WTC11 (cell line): ENCODE measurements at regions not wholly inside any gene's neighbourhood (a gene's known extent, or its start where the extent isn't known, plus 50 kb on each side); places are given as distances from the start of the nearest gene placed in this dataset.

Experiments used
- ATAC-seq: fragments of 200-7000 bp; cut with Tn5 transposase; 2 replicates; pipeline ENCODE4 v1.10.0; 2021; ENCODE audit warnings: mild to moderate bottlenecking, moderate library complexity
- CTCF ChIA-PET: fragments of 300-600 bp; sonication (Branson Sonifier 250); formaldehyde crosslinking; loops from one replicate; lab custom pipeline; 2021; ENCODE audit warnings: antibody characterized with exemption; lab: Charles Lee
- POLR2A ChIA-PET: fragments of 350-600 bp; sonication (Branson Sonifier 250); formaldehyde crosslinking; loops from one replicate; lab custom pipeline; 2021; ENCODE audit warnings: antibody characterized with exemption; lab: Charles Lee
- DNase-seq: peaks from one replicate; pipeline ENCODE4 v3.0.0; 2021; ENCODE audit warnings: low spot score
- H3K27ac Mint-ChIP-seq: 2 replicates; pipeline ENCODE4 v1.8.0; 2021; ENCODE audit warnings: mixed read lengths
- H3K27me3 Mint-ChIP-seq: 2 replicates; pipeline ENCODE4 v1.8.0; 2021; ENCODE audit warnings: low read depth, mild to moderate bottlenecking, moderate library complexity, mixed read lengths
- H3K36me3 Mint-ChIP-seq: 2 replicates; pipeline ENCODE4 v1.8.0; 2021; ENCODE audit warnings: mixed read lengths
- H3K4me1 Mint-ChIP-seq: 2 replicates; pipeline ENCODE4 v1.8.0; 2022; ENCODE audit warnings: mixed read lengths
- H3K4me3 Mint-ChIP-seq: 2 replicates; pipeline ENCODE4 v1.8.0; 2021; ENCODE audit warnings: mild to moderate bottlenecking, moderate library complexity, mixed read lengths
- H3K9me3 Mint-ChIP-seq: 2 replicates; pipeline ENCODE4 v1.8.0; 2021; ENCODE audit warnings: mixed read lengths
- AFF4 ChIP-seq: sonication (generic); formaldehyde crosslinking; IDR thresholded peaks from 2 replicates; pipeline ENCODE4 v1.8.1; 2023; ENCODE audit warnings: mild to moderate bottlenecking, missing genetic modification reagents, borderline replicate concordance
- ARID4B ChIP-seq: sonication (generic); formaldehyde crosslinking; IDR thresholded peaks from 2 replicates; pipeline ENCODE4 v1.8.0; 2023; ENCODE audit warnings: missing genetic modification reagents, mild to moderate bottlenecking, borderline replicate concordance
- CDX4 ChIP-seq: fragments of 250-450 bp; sonication (Bioruptor Pico); IDR thresholded peaks from 2 replicates; pipeline ENCODE4 v1.9.0; 2021; ENCODE audit warnings: moderate library complexity, mild to moderate bottlenecking, inconsistent platforms, borderline replicate concordance
- CTCF ChIP-seq: fragments of 200-600 bp; IDR thresholded peaks from 2 replicates; pipeline ENCODE4 v1.8.0; 2022; ENCODE audit warnings: antibody characterized with exemption
- ERG ChIP-seq: fragments of 250-450 bp; sonication (Bioruptor Pico); IDR thresholded peaks from 2 replicates; pipeline ENCODE4 v1.8.0; 2021; ENCODE audit warnings: mild to moderate bottlenecking
- HMGXB4 ChIP-seq: sonication (generic); formaldehyde crosslinking; IDR thresholded peaks from 2 replicates; pipeline ENCODE4 v1.8.1; 2023; ENCODE audit warnings: mild to moderate bottlenecking, moderate library complexity, missing genetic modification reagents
- NFE2L1 ChIP-seq: sonication (generic); formaldehyde crosslinking; IDR thresholded peaks from 2 replicates; pipeline ENCODE4 v1.8.1; 2023; ENCODE audit warnings: missing genetic modification reagents
- STAT6 ChIP-seq: sonication (generic); formaldehyde crosslinking; conservative IDR thresholded peaks from 2 replicates; pipeline ENCODE4 v1.8.1; 2023; ENCODE audit warnings: mild to moderate bottlenecking, low read depth, missing genetic modification reagents, moderate library complexity
- TEAD4 ChIP-seq: sonication (generic); formaldehyde crosslinking; IDR thresholded peaks from 2 replicates; pipeline ENCODE4 v1.8.0; 2022; ENCODE audit warnings: mild to moderate bottlenecking, missing genetic modification reagents
- ZNF138 ChIP-seq: sonication (generic); formaldehyde crosslinking; conservative IDR thresholded peaks from 2 replicates; pipeline ENCODE4 v1.8.1; 2022; ENCODE audit warnings: mild to moderate bottlenecking, moderate library complexity, missing genetic modification reagents
- ZNF423 ChIP-seq: fragments of 250-450 bp; sonication (Bioruptor Pico); IDR thresholded peaks from 2 replicates; pipeline ENCODE4 v2.1.2; 2022; ENCODE audit warnings: mild to moderate bottlenecking, moderate library complexity
- ZNF512 ChIP-seq: sonication (generic); formaldehyde crosslinking; IDR thresholded peaks from 2 replicates; pipeline ENCODE4 v1.8.1; 2022; ENCODE audit warnings: missing genetic modification reagents, borderline replicate concordance

- H3K27me3 Mint-ChIP-seq, result peaks cover 6% of the 10 kb centered on the region
- peaks cover 11% of the 10 kb centered on the region for H3K4me1 Mint-ChIP-seq
- H3K27ac Mint-ChIP-seq, result peak overlapping the region; percentile 34; the same call in 1 of the 2 replicates
- peaks cover 10% of the 10 kb centered on the region for H3K9me3 Mint-ChIP-seq
- CTCF ChIA-PET, result interaction anchor here (0.5 to 3.4 kb wide), 3 partner anchors 10 to 1712 kb away, joined by 3 to 14 read pairs (median 4); no protein-coding TSS in a partner anchor
- POLR2A ChIA-PET, result no interaction called here
- peaks cover 6% of the 10 kb centered on the region; the same call in 1 of the 2 replicates for H3K36me3 Mint-ChIP-seq
- DNase-seq (no peak), ATAC-seq (peak; percentile 90)
- TF ChIP-seq CTCF (0 out of 2 replicates have a peak, but pooled peaks have one; percentile 26), TEAD4 (CRISPR knock-in tag) (no peak), ZNF512 (CRISPR knock-in tag) (no peak), ERG (CRISPR knock-in tag) (no peak)
- H3K4me3 Mint-ChIP-seq, result no peak overlapping the region
These were observed 142.3 kb upstream of the ANKH start for GRCh38 chr5:15013654-15014463.

GRCh38 chr5:15012061-15012460 lies 140.5 kb upstream of the ANKH start:
- Mint-ChIP-seq H3K4me1 (peaks cover 18% of the 10 kb centered on the region), H3K27ac (no peak overlapping the region), H3K4me3 (no peak overlapping the region), H3K27me3 (no peaks in the 10 kb centered on the region; the same call in 1 of the 2 replicates), H3K9me3 (peaks cover 3% of the 10 kb centered on the region), H3K36me3 (peaks cover under 1% of the 10 kb centered on the region; the same call in 1 of the 2 replicates)
- POLR2A ChIA-PET, result no interaction called here
- CTCF ChIA-PET, result no interaction called here
- no peak for DNase-seq
- ATAC-seq, result no peak
- no peak for TF ChIP-seq STAT6 (CRISPR knock-in tag)
- TF ChIP-seq CDX4, result no peak
- no peak for TF ChIP-seq AFF4 (CRISPR knock-in tag)
- no peak for TF ChIP-seq NFE2L1
- TF ChIP-seq ARID4B, result no peak
- no peak for TF ChIP-seq ZNF423 (CRISPR knock-in tag)
- no peak for TF ChIP-seq ZNF138
- no peak for TF ChIP-seq HMGXB4 (CRISPR knock-in tag)
